ENCODE measurements at regions not wholly inside any gene's neighbourhood (a gene's known extent, or its start where the extent isn't known, plus 50 kb on each side); places are given as distances from the start of the nearest gene placed in this dataset.
A peak's percentile ranks its signal among the peaks of the same experiment; 100 is the strongest.

DNA sequence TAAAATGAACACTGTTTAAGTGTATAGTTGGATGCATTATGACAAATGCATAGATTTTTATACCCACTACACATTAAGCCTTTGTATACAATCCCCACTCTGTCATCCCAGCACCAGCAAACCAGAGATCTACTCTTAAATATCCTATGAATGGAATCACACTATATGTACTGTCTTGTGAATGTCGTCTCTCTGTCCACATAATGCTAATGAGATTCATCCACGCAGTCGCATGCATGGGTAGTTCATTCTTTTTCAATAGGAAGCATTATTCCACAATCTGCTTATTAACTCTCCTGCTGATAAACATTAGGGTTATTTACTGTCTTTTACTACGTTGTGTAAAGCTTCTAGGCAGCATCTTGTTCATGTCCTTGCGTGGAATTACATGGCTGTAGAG, 892.3 kb downstream of the LTN1 start:
- peaks cover 36% of the 10 kb centered on the region for H3K4me1 ChIP-seq
- TF ChIP-seq, protein P1, sequence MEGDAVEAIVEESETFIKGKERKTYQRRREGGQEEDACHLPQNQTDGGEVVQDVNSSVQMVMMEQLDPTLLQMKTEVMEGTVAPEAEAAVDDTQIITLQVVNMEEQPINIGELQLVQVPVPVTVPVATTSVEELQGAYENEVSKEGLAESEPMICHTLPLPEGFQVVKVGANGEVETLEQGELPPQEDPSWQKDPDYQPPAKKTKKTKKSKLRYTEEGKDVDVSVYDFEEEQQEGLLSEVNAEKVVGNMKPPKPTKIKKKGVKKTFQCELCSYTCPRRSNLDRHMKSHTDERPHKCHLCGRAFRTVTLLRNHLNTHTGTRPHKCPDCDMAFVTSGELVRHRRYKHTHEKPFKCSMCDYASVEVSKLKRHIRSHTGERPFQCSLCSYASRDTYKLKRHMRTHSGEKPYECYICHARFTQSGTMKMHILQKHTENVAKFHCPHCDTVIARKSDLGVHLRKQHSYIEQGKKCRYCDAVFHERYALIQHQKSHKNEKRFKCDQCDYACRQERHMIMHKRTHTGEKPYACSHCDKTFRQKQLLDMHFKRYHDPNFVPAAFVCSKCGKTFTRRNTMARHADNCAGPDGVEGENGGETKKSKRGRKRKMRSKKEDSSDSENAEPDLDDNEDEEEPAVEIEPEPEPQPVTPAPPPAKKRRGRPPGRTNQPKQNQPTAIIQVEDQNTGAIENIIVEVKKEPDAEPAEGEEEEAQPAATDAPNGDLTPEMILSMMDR (IDR thresholded peaks at IDR 0.05; ENCODE audit: borderline replicate concordance) = no peak
- H3K4me3 ChIP-seq = no peak overlapping the region
- H3K9me3 ChIP-seq (replicated peaks) = no peaks in the 10 kb centered on the region
- H3K27ac ChIP-seq (replicated peaks) = peak overlapping the region; percentile 75
- no peaks in the 10 kb centered on the region for H3K27me3 ChIP-seq (ENCODE audit: low read depth)
- intact Hi-C loops (cut with micrococcal nuclease) = no loop called here
- no peaks in the 10 kb centered on the region for H3K36me3 ChIP-seq
- no peak for DNase-seq

- TF ChIP-seq, protein P1 (IDR thresholded peaks at IDR 0.05; ENCODE audit: borderline replicate concordance) = no peak
Measured at GRCh38 chr21:28099001-28099705, 893.5 kb downstream of the LTN1 start.

DNA sequence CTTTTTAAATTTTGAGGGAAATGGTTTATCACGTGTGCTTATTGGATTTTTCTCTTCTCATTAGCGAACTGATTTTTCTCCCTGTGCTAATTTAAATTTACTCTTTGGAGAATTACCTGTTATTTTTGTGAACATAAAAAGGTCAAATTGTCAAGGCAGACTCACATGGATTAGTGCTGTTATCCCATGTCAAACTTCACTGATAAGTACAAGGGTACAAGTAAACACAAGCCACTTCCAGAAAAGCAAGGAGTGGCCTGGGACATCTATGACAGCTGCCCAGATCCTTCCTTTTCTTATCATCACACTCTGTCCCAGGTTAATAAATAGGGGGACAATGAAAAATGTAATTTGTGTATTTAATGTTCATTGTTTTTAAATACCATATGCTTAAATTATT, 901.2 kb downstream of the LTN1 start:
- Histone ChIP-seq H3K9me3 (replicated peaks) (peaks cover 20% of the 10 kb centered on the region), H3K36me3 (no peaks in the 10 kb centered on the region), H3K4me1 (peaks cover 15% of the 10 kb centered on the region), H3K27me3 (ENCODE audit: low read depth) (no peaks in the 10 kb centered on the region), H3K27ac (replicated peaks) (peak overlapping the region; percentile 76), H3K4me3 (peak overlapping the region; percentile 56)
- TF ChIP-seq, protein P1 (IDR thresholded peaks at IDR 0.05; ENCODE audit: borderline replicate concordance) = no peak
- DNase-seq = no peak
- intact Hi-C loops (cut with micrococcal nuclease) = loop anchor here (10.0 kb wide), 1 partner anchor 223 kb away; no protein-coding TSS in a partner anchor

More at GRCh38 chr21:28099001-28099705, 893.5 kb downstream of the LTN1 start:
- H3K36me3 ChIP-seq = no peaks in the 10 kb centered on the region
- peak; percentile 53 for DNase-seq
- peaks cover 27% of the 10 kb centered on the region for H3K4me1 ChIP-seq
- no peaks in the 10 kb centered on the region for H3K27me3 ChIP-seq (ENCODE audit: low read depth)
- no peaks in the 10 kb centered on the region for H3K9me3 ChIP-seq (replicated peaks)
- no peak overlapping the region for H3K4me3 ChIP-seq
- intact Hi-C loops (cut with micrococcal nuclease) = loop anchor here (10.0 kb wide), 1 partner anchor 216 kb away; no protein-coding TSS in a partner anchor
- H3K27ac ChIP-seq (replicated peaks) = peak overlapping the region; percentile 75

DNA sequence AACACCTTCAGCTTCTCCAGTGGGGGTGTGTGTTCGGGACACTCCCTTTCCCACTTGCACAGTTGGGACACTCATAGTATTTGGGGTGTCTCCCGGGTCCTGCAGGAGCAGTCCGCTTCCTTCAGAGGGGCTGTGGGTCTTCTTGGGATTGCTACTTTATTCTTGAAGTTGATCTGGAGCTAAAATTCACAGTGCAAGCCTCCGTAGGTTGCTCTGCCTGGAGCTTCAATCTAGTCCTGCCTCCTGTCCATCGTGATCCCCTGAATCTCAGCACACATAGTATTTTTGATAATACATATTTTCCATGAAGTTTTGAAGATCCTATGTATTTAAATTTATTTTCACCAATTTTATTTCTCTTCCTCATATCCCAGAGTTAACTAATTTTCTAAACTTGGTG, 902.1 kb downstream of the LTN1 start:
- H3K4me1 ChIP-seq = peaks cover 15% of the 10 kb centered on the region

GRCh38 chr21:28089599-28090441, 902.9 kb downstream of the LTN1 start:
- Histone ChIP-seq H3K4me1 (peaks cover 15% of the 10 kb centered on the region), H3K27ac (replicated peaks) (peak overlapping the region; percentile 76), H3K9me3 (replicated peaks) (peaks cover 24% of the 10 kb centered on the region), H3K36me3 (no peaks in the 10 kb centered on the region), H3K4me3 (peak overlapping the region; percentile 56), H3K27me3 (ENCODE audit: low read depth) (no peaks in the 10 kb centered on the region)
- intact Hi-C loops (cut with micrococcal nuclease) = loop anchor here (10.0 kb wide), 1 partner anchor 225 kb away; no protein-coding TSS in a partner anchor
- TF ChIP-seq, protein P1 (IDR thresholded peaks at IDR 0.05; ENCODE audit: borderline replicate concordance) = no peak
- DNase-seq = peak; percentile 45

More for the DNA sequence above, 902.1 kb downstream of the LTN1 start:
- Histone ChIP-seq H3K36me3 (no peaks in the 10 kb centered on the region), H3K27ac (replicated peaks) (peak overlapping the region; percentile 76), H3K27me3 (ENCODE audit: low read depth) (no peaks in the 10 kb centered on the region), H3K9me3 (replicated peaks) (peaks cover 24% of the 10 kb centered on the region), H3K4me3 (peak overlapping the region; percentile 56)
- TF ChIP-seq, protein P1 (IDR thresholded peaks at IDR 0.05; ENCODE audit: borderline replicate concordance) = no peak
- intact Hi-C loops (cut with micrococcal nuclease) = loop anchor here (10.0 kb wide), 1 partner anchor 224 kb away; no protein-coding TSS in a partner anchor
- DNase-seq = no peak

Measured in left ventricle myocardium inferior (tissue), 1 donor.